ENCODE measurements at regions not wholly inside any gene's neighbourhood (a gene's known extent, or its start where the extent isn't known, plus 50 kb on each side); places are given as distances from the start of the nearest gene placed in this dataset.

DNA sequence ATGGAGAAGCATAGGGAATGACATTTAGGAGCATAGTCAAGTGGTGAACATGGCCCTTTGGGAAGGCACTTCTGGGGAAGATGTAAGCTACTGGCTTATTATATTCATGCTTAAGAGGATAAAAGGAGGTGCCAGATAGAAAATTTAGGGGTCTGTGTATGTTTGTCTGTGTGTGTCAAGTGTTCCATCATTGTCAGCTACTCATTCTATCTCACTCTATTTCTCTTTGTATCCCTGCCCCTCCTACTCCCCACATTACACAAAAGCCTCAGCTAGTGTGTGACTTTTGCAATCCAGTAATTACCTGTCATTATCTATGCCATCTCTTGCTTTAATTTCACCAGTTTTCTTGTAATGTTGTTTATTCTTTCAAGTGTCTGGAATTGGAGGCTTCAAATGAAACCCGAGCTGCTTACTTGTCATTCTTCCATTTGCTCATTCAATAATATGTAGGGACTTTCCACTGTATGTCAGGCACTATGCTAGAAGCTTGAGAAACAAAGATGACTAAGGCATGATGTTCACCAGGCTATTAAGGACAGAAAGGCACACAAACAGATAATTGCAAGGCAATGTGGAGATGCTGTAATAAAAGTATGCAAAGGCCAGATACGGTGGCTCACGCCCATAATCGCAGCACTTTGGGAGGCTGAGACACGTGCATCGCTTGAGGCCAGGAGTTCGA lies 229.8 kb upstream of the TEX13C start:
- H3K4me3 ChIP-seq (ENCODE audit: low read depth, low read length): no peak overlapping the region
- TF ChIP-seq, protein P1, sequence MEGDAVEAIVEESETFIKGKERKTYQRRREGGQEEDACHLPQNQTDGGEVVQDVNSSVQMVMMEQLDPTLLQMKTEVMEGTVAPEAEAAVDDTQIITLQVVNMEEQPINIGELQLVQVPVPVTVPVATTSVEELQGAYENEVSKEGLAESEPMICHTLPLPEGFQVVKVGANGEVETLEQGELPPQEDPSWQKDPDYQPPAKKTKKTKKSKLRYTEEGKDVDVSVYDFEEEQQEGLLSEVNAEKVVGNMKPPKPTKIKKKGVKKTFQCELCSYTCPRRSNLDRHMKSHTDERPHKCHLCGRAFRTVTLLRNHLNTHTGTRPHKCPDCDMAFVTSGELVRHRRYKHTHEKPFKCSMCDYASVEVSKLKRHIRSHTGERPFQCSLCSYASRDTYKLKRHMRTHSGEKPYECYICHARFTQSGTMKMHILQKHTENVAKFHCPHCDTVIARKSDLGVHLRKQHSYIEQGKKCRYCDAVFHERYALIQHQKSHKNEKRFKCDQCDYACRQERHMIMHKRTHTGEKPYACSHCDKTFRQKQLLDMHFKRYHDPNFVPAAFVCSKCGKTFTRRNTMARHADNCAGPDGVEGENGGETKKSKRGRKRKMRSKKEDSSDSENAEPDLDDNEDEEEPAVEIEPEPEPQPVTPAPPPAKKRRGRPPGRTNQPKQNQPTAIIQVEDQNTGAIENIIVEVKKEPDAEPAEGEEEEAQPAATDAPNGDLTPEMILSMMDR (IDR thresholded peaks at IDR 0.05; ENCODE audit: low read depth, low read length): no peak

DNA sequence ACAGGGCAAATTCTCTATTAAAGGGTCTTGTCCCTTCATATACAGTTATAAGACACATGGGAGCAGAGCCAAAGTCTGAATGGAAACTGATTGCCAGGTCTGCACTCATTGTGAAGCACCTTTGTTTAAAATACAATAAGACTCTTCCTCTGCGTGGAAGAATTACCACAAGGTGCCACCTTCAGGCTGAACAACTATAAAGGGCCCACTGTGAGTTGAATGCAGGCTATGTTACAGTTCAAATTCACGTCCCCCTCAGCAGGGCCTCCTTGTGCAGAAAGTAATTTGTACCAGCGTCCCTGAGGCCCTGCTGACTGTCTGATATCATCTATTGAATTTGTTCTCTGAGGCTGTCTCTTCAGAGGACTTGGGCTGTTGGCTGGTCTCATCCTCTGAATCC lies 225.8 kb upstream of the TEX13C start:
- no peak overlapping the region for H3K4me3 ChIP-seq (ENCODE audit: low read depth, low read length)
- TF ChIP-seq, protein P1 (IDR thresholded peaks at IDR 0.05; ENCODE audit: low read depth, low read length): no peak

DNA sequence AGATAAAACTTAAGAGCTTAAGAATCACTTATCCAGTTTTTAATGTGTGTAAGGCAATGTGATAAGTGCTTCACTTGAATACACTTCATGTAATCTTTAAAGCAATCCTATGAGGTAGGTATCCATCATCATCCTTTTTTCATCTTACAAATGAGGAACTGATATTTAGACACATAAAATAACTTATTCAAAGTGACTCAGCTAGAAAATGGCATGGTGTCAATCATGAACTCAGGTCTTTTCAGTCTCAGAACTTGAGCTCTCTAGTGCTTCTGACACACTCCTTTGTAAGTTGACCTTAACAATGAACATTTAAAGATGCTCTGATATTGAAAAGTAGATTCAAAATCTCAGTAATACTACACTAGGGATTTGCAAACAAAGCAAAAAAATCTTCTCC lies 224.8 kb upstream of the TEX13C start:
- H3K4me3 ChIP-seq (ENCODE audit: low read depth, low read length): no peak overlapping the region
- TF ChIP-seq, protein P1 (IDR thresholded peaks at IDR 0.05; ENCODE audit: low read depth, low read length): no peak

GRCh38 chrX:125096469-125096868 lies 223.2 kb upstream of the TEX13C start:
- H3K4me3 ChIP-seq (ENCODE audit: low read depth, low read length): no peak overlapping the region
- TF ChIP-seq, protein P1 (IDR thresholded peaks at IDR 0.05; ENCODE audit: low read depth, low read length): no peak

DNA sequence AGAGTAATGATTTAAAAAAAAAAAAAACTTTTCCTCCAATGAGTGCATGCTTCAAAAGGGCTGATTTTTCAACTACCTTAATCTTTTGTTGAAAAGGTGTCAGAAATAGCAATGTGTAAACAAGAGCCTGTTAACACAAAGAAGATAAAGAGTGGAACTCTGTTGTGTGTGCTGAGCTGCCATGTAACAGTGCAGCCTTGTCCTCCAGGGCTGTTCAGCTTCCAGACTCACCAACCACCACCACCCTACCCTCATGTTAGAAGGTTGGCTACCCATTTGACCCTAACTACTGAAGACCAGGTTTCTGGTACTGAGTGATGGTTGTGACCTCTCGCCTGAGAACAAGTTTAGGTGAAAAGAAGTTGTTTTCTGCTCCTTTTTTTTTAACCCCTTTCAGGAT lies 222.8 kb upstream of the TEX13C start:
- no peak overlapping the region for H3K4me3 ChIP-seq (ENCODE audit: low read depth, low read length)

GRCh38 chrX:125101971-125102755 lies 217.5 kb upstream of the TEX13C start:
- no peak overlapping the region for H3K4me3 ChIP-seq (ENCODE audit: low read depth, low read length)
- TF ChIP-seq, protein P1 (IDR thresholded peaks at IDR 0.05; ENCODE audit: low read depth, low read length): no peak

More for the DNA sequence above, 222.8 kb upstream of the TEX13C start:
- TF ChIP-seq, protein P1 (IDR thresholded peaks at IDR 0.05; ENCODE audit: low read depth, low read length): no peak

DNA sequence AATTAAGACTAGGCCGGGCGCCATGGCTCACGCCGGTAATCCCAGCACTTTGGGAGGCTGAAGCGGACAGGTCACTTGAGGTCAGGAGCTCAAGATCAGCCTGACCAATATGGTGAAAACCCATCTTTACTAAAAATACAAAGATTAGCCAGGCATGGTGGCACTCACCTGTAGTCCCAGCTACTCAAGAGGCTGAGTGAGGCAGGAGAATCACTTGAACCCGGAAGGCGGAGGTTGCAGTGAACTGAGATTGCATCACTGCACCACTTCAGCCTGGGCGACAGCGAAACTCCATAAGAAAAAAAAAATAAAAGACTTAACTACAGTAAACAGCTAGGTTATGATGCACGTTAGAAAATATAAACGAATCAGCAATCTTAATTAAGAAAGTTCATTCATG lies 216.0 kb upstream of the TEX13C start:
- no peak overlapping the region for H3K4me3 ChIP-seq (ENCODE audit: low read depth, low read length)
- TF ChIP-seq, protein P1 (IDR thresholded peaks at IDR 0.05; ENCODE audit: low read depth, low read length): no peak
